GM23338 (cell line): ENCODE measurements at regions not wholly inside any gene's neighbourhood (a gene's known extent, or its start where the extent isn't known, plus 50 kb on each side); places are given as distances from the start of the nearest gene placed in this dataset.

Experiments used
- CREB1 ChIP-seq: fragments of 250-450 bp; sonication (Bioruptor Pico); IDR thresholded peaks from 2 replicates; pipeline ENCODE4 v1.5.0; 2020; ENCODE audit warnings: low read depth, mild to moderate bottlenecking, moderate library complexity
- CTCF ChIP-seq, 2 experiments: fragments of 200-600 bp in 1 of 2; sonication (generic) in 1 of 2; conservative IDR thresholded peaks; 2 replicates each; pipeline versions ENCODE4 v1.5.1 to v1.6.1; 2016 to 2017; ENCODE audit warnings: antibody characterized with exemption in 2 of 2, low read depth in 2 of 2, mild to moderate bottlenecking in 2 of 2, moderate library complexity in 1 of 2
- ETS1 ChIP-seq: IDR thresholded peaks from 2 replicates; pipeline ENCODE4 v1.6.1; 2016; ENCODE audit warnings: antibody characterized with exemption
- EZH2 ChIP-seq: fragments of 200-600 bp; sonication (generic); IDR thresholded peaks from one replicate; pipeline ENCODE4 v1.8.0; 2017; ENCODE audit warnings: antibody characterized with exemption, mild to moderate bottlenecking, low read depth; ENCODE audit not compliant: unreplicated experiment
- EZH2phosphoT487 ChIP-seq: fragments of 200-600 bp; sonication (generic); IDR thresholded peaks from one replicate; pipeline ENCODE4 v1.8.1; 2018; ENCODE audit warnings: antibody characterized with exemption; ENCODE audit not compliant: unreplicated experiment
- JUNB ChIP-seq: IDR thresholded peaks from one replicate; pipeline ENCODE4 v1.6.1; 2016; ENCODE audit warnings: antibody characterized with exemption; ENCODE audit not compliant: unreplicated experiment
- POLR2AphosphoS5 ChIP-seq: IDR thresholded peaks from 2 replicates; pipeline ENCODE4 v1.6.1; 2016; ENCODE audit warnings: antibody characterized with exemption, low read depth
- REST ChIP-seq: IDR thresholded peaks from one replicate; pipeline ENCODE4 v1.6.1; 2018; ENCODE audit warnings: antibody characterized with exemption; ENCODE audit not compliant: unreplicated experiment
- ZNF331 ChIP-seq: fragments of 250-450 bp; sonication (Bioruptor Pico); IDR thresholded peaks from 2 replicates; pipeline ENCODE4 v1.5.0; 2020; ENCODE audit warnings: low read depth, mild to moderate bottlenecking, moderate library complexity

GRCh38 chr14:49218436-49219092 lies 367.6 kb downstream of the RPS29 start:
- TF ChIP-seq EZH2 (no peak), CREB1 (CRISPR knock-in tag) (no peak), CTCF (conservative IDR thresholded peaks at IDR 0.05; ENCODE audit: low read depth in 2 of 2) (no peak), EZH2phosphoT487 (no peak), POLR2AphosphoS5 (no peak), ZNF331 (CRISPR knock-in tag) (no peak), REST (no peak), JUNB (no peak), ETS1 (no peak)
